Astrocyte (in vitro differentiated cells and primary cell): ENCODE measurements at regions not wholly inside any gene's neighbourhood (a gene's known extent, or its start where the extent isn't known, plus 50 kb on each side); places are given as distances from the start of the nearest gene placed in this dataset.

Experiments
- CTCF ChIP-seq: IDR thresholded peaks from 2 replicates; pipeline ENCODE4 v1.5.1; 2011; ENCODE audit warnings: low read depth, mild to moderate bottlenecking, inconsistent platforms, low read length, moderate library complexity; ENCODE audit not compliant: insufficient read depth
- EZH2 ChIP-seq: IDR thresholded peaks from 2 replicates; pipeline ENCODE4 v1.6.1; 2012; ENCODE audit warnings: mild to moderate bottlenecking, low read length, inconsistent platforms; ENCODE audit not compliant: insufficient read depth

DNA sequence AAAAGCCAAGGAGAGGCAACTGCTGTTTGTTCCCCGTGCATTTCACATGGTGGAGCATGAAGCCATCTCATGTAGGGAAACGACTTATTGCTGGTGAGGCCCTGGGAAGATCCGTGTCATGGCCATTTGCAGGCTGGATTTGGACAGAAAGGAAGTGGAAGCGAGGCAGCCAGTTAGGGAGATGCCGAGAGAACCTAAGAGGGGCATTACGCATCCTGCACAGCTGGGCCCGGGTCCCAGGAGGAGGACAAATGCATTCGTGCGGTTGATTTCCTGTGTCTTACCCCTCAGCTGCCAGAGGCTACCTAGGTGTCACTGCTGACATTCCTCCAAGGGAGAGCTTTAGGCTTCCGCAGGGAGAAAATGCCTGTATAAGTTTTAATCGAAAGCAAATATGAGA, 316.2 kb upstream of the CDYL start:
- TF ChIP-seq CTCF (no peak), EZH2 (no peak)
